DND-41 (cell line): ENCODE measurements at regions not wholly inside any gene's neighbourhood (a gene's known extent, or its start where the extent isn't known, plus 50 kb on each side); places are given as distances from the start of the nearest gene placed in this dataset.

Experiments used
- ATAC-seq: fragments of 200-7000 bp; cut with Tn5 transposase; 3 replicates; pipeline ENCODE4 v1.9.1; 2021; ENCODE audit warnings: low read depth; ENCODE audit not compliant: insufficient read depth
- DNase-seq: peaks from one replicate; pipeline ENCODE4 v3.0.0-alpha.2; 2020
- H2AFZ ChIP-seq: 2 replicates; pipeline ENCODE4 v1.6.0; 2012; ENCODE audit warnings: low read depth, low read length
- H3K27ac ChIP-seq: 2 replicates; pipeline ENCODE4 v1.5.1; 2012; ENCODE audit warnings: low read length, inconsistent platforms
- H3K27me3 ChIP-seq: fragments of 200-600 bp; sonication (generic); 2 replicates; pipeline ENCODE4 v1.6.0; 2012; ENCODE audit warnings: low read length, mild to moderate bottlenecking, inconsistent platforms; ENCODE audit not compliant: insufficient read depth, poor library complexity
- H3K36me3 ChIP-seq: 2 replicates; pipeline ENCODE4 v1.5.1; 2012; ENCODE audit warnings: low read length, inconsistent platforms; ENCODE audit not compliant: insufficient read depth
- H3K4me1 ChIP-seq: 2 replicates; pipeline ENCODE4 v1.5.1; 2012; ENCODE audit warnings: mild to moderate bottlenecking, low read length; ENCODE audit not compliant: insufficient read depth
- H3K4me2 ChIP-seq: 2 replicates; pipeline ENCODE4 v1.6.0; 2012; ENCODE audit warnings: mild to moderate bottlenecking, moderate library complexity, low read length, inconsistent platforms; ENCODE audit not compliant: insufficient read depth
- H3K4me3 ChIP-seq, 2 experiments: fragments of 200-600 bp in 1 of 2; shearing (Covaris generic) in 1 of 2; 2 replicates each; pipeline ENCODE4 v1.5.1; 2012 to 2016; ENCODE audit warnings: inconsistent platforms in 2 of 2, low read length in 2 of 2, mild to moderate bottlenecking in 2 of 2, low read depth in 1 of 2, moderate library complexity in 1 of 2
- H3K79me2 ChIP-seq: 2 replicates; pipeline ENCODE4 v1.6.0; 2012; ENCODE audit warnings: low read length, inconsistent platforms; ENCODE audit not compliant: insufficient read depth
- H3K9ac ChIP-seq: 2 replicates; pipeline ENCODE4 v1.6.0; 2012; ENCODE audit warnings: low read depth, mild to moderate bottlenecking, inconsistent platforms, low read length, moderate library complexity
- H3K9me3 ChIP-seq: 2 replicates; pipeline ENCODE4 v1.5.1; 2012; ENCODE audit warnings: low read length, moderate library complexity, mild to moderate bottlenecking, inconsistent platforms; ENCODE audit not compliant: insufficient read depth, severe bottlenecking
- H4K20me1 ChIP-seq: 2 replicates; pipeline ENCODE4 v1.6.0; 2012; ENCODE audit warnings: low read length; ENCODE audit not compliant: insufficient read depth
- EZH2 ChIP-seq: IDR thresholded peaks from 3 replicates; pipeline ENCODE4 v1.6.1; 2012; ENCODE audit warnings: borderline replicate concordance, low read depth, mild to moderate bottlenecking, moderate library complexity, low read length, inconsistent platforms; ENCODE audit not compliant: severe bottlenecking
- TF ChIP-seq, protein P1 (sequence below): IDR thresholded peaks from 2 replicates; pipeline ENCODE4 v1.5.1; 2012; ENCODE audit warnings: borderline replicate concordance, low read length, moderate library complexity, mild to moderate bottlenecking; ENCODE audit not compliant: poor library complexity, severe bottlenecking; ENCODE audit errors: extremely low read depth

GRCh38 chr2:53252115-53252514, 515.5 kb upstream of the CHAC2 start:
- no peak for DNase-seq
- no peaks in the 10 kb centered on the region for H3K9me3 ChIP-seq

DNA sequence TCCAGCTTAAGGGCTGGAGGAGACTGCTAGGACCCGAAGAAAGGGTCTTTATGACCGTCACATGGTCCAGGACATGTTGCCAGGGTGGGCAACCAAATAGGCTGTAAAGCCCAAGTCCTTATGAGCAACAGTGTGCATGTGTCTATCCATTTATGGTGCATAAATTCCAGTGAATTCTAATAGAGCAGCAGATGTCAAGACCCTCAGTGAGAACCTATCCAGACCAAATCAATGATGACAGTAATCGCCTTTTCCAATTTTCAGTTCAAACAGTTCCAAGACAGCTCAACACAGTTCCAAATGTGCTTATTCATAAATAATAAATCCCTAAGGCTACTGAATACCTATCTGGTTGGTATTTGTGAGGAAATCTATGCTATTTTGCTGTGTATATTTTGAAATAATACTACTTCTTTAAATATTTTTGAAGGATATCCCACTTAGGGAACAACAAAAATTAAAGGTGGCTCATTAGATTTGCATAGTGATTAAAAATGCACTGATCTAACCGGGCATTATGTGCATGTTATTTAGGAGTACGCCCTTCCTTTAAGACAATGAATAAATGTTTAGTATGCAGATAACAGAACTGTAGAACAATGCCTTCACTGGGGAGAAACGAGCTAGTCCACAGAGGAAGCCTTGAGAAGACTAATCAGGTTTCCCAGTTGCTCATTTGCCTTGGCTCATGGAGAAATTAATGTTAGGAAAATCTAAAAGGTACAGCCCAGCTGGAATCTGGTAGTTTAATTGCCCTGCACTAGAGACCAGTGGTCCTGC, 519.5 kb upstream of the CHAC2 start:
- Histone ChIP-seq H4K20me1 (no peaks in the 10 kb centered on the region), H3K79me2 (no peaks in the 10 kb centered on the region), H2AFZ (no peak overlapping the region), H3K4me3 (no peak overlapping the region), H3K9me3 (no peaks in the 10 kb centered on the region), H3K9ac (no peak overlapping the region), H3K36me3 (no peaks in the 10 kb centered on the region), H3K27me3 (no peaks in the 10 kb centered on the region), H3K27ac (no peak overlapping the region), H3K4me1 (no peaks in the 10 kb centered on the region), H3K4me2 (no peak overlapping the region)
- ATAC-seq (no peak), DNase-seq (no peak)
- no peak for TF ChIP-seq EZH2
- TF ChIP-seq, protein P1, sequence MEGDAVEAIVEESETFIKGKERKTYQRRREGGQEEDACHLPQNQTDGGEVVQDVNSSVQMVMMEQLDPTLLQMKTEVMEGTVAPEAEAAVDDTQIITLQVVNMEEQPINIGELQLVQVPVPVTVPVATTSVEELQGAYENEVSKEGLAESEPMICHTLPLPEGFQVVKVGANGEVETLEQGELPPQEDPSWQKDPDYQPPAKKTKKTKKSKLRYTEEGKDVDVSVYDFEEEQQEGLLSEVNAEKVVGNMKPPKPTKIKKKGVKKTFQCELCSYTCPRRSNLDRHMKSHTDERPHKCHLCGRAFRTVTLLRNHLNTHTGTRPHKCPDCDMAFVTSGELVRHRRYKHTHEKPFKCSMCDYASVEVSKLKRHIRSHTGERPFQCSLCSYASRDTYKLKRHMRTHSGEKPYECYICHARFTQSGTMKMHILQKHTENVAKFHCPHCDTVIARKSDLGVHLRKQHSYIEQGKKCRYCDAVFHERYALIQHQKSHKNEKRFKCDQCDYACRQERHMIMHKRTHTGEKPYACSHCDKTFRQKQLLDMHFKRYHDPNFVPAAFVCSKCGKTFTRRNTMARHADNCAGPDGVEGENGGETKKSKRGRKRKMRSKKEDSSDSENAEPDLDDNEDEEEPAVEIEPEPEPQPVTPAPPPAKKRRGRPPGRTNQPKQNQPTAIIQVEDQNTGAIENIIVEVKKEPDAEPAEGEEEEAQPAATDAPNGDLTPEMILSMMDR: no peak

More at GRCh38 chr2:53252115-53252514, 515.5 kb upstream of the CHAC2 start:
- Histone ChIP-seq H3K27me3 (no peaks in the 10 kb centered on the region), H3K79me2 (no peaks in the 10 kb centered on the region), H3K4me3 (no peak overlapping the region), H4K20me1 (no peaks in the 10 kb centered on the region), H2AFZ (no peak overlapping the region), H3K4me1 (no peaks in the 10 kb centered on the region), H3K27ac (no peak overlapping the region), H3K4me2 (no peak overlapping the region), H3K36me3 (no peaks in the 10 kb centered on the region), H3K9ac (no peak overlapping the region)
- TF ChIP-seq, protein P1: no peak
- no peak for TF ChIP-seq EZH2
- ATAC-seq: no peak

- Histone ChIP-seq H2AFZ (no peak overlapping the region), H3K79me2 (no peaks in the 10 kb centered on the region), H3K27me3 (no peaks in the 10 kb centered on the region), H3K4me3 (no peak overlapping the region), H4K20me1 (no peaks in the 10 kb centered on the region), H3K36me3 (no peaks in the 10 kb centered on the region), H3K9me3 (no peaks in the 10 kb centered on the region), H3K4me2 (no peak overlapping the region), H3K27ac (no peak overlapping the region), H3K9ac (no peak overlapping the region), H3K4me1 (no peaks in the 10 kb centered on the region)
- TF ChIP-seq EZH2: no peak
- TF ChIP-seq, protein P1: no peak
- ATAC-seq (no peak), DNase-seq (no peak)
Measured at GRCh38 chr2:53243430-53243829, 524.2 kb upstream of the CHAC2 start.
